DND-41 (cell line): ENCODE measurements at regions not wholly inside any gene's neighbourhood (a gene's known extent, or its start where the extent isn't known, plus 50 kb on each side); places are given as distances from the start of the nearest gene placed in this dataset.

Experiments
- ATAC-seq: fragments of 200-7000 bp; cut with Tn5 transposase; 3 replicates; pipeline ENCODE4 v1.9.1; 2021; ENCODE audit warnings: low read depth; ENCODE audit not compliant: insufficient read depth
- DNase-seq: peaks from one replicate; pipeline ENCODE4 v3.0.0-alpha.2; 2020
- H2AFZ ChIP-seq: 2 replicates; pipeline ENCODE4 v1.6.0; 2012; ENCODE audit warnings: low read depth, low read length
- H3K27ac ChIP-seq: 2 replicates; pipeline ENCODE4 v1.5.1; 2012; ENCODE audit warnings: low read length, inconsistent platforms
- H3K27me3 ChIP-seq: fragments of 200-600 bp; sonication (generic); 2 replicates; pipeline ENCODE4 v1.6.0; 2012; ENCODE audit warnings: low read length, mild to moderate bottlenecking, inconsistent platforms; ENCODE audit not compliant: insufficient read depth, poor library complexity
- H3K36me3 ChIP-seq: 2 replicates; pipeline ENCODE4 v1.5.1; 2012; ENCODE audit warnings: low read length, inconsistent platforms; ENCODE audit not compliant: insufficient read depth
- H3K4me1 ChIP-seq: 2 replicates; pipeline ENCODE4 v1.5.1; 2012; ENCODE audit warnings: mild to moderate bottlenecking, low read length; ENCODE audit not compliant: insufficient read depth
- H3K4me2 ChIP-seq: 2 replicates; pipeline ENCODE4 v1.6.0; 2012; ENCODE audit warnings: mild to moderate bottlenecking, moderate library complexity, low read length, inconsistent platforms; ENCODE audit not compliant: insufficient read depth
- H3K4me3 ChIP-seq, 2 experiments: fragments of 200-600 bp in 1 of 2; shearing (Covaris generic) in 1 of 2; 2 replicates each; pipeline ENCODE4 v1.5.1; 2012 to 2016; ENCODE audit warnings: inconsistent platforms in 2 of 2, low read length in 2 of 2, mild to moderate bottlenecking in 2 of 2, low read depth in 1 of 2, moderate library complexity in 1 of 2
- H3K79me2 ChIP-seq: 2 replicates; pipeline ENCODE4 v1.6.0; 2012; ENCODE audit warnings: low read length, inconsistent platforms; ENCODE audit not compliant: insufficient read depth
- H3K9ac ChIP-seq: 2 replicates; pipeline ENCODE4 v1.6.0; 2012; ENCODE audit warnings: low read depth, mild to moderate bottlenecking, inconsistent platforms, low read length, moderate library complexity
- H3K9me3 ChIP-seq: 2 replicates; pipeline ENCODE4 v1.5.1; 2012; ENCODE audit warnings: low read length, moderate library complexity, mild to moderate bottlenecking, inconsistent platforms; ENCODE audit not compliant: insufficient read depth, severe bottlenecking
- H4K20me1 ChIP-seq: 2 replicates; pipeline ENCODE4 v1.6.0; 2012; ENCODE audit warnings: low read length; ENCODE audit not compliant: insufficient read depth
- EZH2 ChIP-seq: IDR thresholded peaks from 3 replicates; pipeline ENCODE4 v1.6.1; 2012; ENCODE audit warnings: borderline replicate concordance, low read depth, mild to moderate bottlenecking, moderate library complexity, low read length, inconsistent platforms; ENCODE audit not compliant: severe bottlenecking
- TF ChIP-seq, protein P1 (sequence below): IDR thresholded peaks from 2 replicates; pipeline ENCODE4 v1.5.1; 2012; ENCODE audit warnings: borderline replicate concordance, low read length, moderate library complexity, mild to moderate bottlenecking; ENCODE audit not compliant: poor library complexity, severe bottlenecking; ENCODE audit errors: extremely low read depth

DNA sequence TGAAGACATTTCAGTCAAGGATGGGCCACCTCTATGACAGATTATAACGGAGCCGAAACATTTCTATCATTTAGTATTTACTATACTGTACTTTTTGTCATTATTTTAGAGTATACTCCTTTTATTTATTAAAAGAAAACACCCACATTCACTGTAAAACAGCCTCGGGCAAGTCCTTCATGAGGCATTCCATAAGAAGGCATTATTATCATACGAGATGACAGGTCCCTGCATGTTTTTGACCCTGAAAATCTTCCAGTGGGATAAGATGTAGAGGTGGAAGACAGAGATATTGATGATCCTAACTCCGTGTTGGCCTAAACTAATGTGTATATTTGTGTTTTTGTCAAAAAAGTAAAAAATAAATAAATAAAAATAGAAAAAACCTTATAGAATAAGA is 245.0 kb downstream of the MTX2 start:
- Histone ChIP-seq H3K27me3 (no peaks in the 10 kb centered on the region), H3K27ac (no peak overlapping the region), H3K79me2 (no peaks in the 10 kb centered on the region), H3K4me2 (no peak overlapping the region), H2AFZ (no peak overlapping the region), H3K4me1 (peaks cover 33% of the 10 kb centered on the region), H3K9me3 (no peaks in the 10 kb centered on the region), H3K9ac (no peak overlapping the region), H3K4me3 (no peak overlapping the region), H3K36me3 (no peaks in the 10 kb centered on the region), H4K20me1 (no peaks in the 10 kb centered on the region)
- no peak for DNase-seq
- ATAC-seq: no peak
- TF ChIP-seq EZH2: no peak
- TF ChIP-seq, protein P1, sequence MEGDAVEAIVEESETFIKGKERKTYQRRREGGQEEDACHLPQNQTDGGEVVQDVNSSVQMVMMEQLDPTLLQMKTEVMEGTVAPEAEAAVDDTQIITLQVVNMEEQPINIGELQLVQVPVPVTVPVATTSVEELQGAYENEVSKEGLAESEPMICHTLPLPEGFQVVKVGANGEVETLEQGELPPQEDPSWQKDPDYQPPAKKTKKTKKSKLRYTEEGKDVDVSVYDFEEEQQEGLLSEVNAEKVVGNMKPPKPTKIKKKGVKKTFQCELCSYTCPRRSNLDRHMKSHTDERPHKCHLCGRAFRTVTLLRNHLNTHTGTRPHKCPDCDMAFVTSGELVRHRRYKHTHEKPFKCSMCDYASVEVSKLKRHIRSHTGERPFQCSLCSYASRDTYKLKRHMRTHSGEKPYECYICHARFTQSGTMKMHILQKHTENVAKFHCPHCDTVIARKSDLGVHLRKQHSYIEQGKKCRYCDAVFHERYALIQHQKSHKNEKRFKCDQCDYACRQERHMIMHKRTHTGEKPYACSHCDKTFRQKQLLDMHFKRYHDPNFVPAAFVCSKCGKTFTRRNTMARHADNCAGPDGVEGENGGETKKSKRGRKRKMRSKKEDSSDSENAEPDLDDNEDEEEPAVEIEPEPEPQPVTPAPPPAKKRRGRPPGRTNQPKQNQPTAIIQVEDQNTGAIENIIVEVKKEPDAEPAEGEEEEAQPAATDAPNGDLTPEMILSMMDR: no peak

- H2AFZ ChIP-seq: no peak overlapping the region
- H3K27ac ChIP-seq: peak overlapping the region; percentile 47
- peak overlapping the region; percentile 16; the same call in 1 of the 2 replicates for H3K4me2 ChIP-seq
- H4K20me1 ChIP-seq: no peaks in the 10 kb centered on the region
- H3K79me2 ChIP-seq: no peaks in the 10 kb centered on the region
- no peaks in the 10 kb centered on the region for H3K9me3 ChIP-seq
- ATAC-seq (no peak), DNase-seq (no peak)
- H3K27me3 ChIP-seq: no peaks in the 10 kb centered on the region
- peaks cover 32% of the 10 kb centered on the region for H3K4me1 ChIP-seq
- H3K4me3 ChIP-seq: no peak overlapping the region
- H3K36me3 ChIP-seq: no peaks in the 10 kb centered on the region
- H3K9ac ChIP-seq: no peak overlapping the region
- TF ChIP-seq EZH2: no peak
- TF ChIP-seq, protein P1: no peak
Measured at GRCh38 chr2:176514805-176515500, 245.7 kb downstream of the MTX2 start.

DNA sequence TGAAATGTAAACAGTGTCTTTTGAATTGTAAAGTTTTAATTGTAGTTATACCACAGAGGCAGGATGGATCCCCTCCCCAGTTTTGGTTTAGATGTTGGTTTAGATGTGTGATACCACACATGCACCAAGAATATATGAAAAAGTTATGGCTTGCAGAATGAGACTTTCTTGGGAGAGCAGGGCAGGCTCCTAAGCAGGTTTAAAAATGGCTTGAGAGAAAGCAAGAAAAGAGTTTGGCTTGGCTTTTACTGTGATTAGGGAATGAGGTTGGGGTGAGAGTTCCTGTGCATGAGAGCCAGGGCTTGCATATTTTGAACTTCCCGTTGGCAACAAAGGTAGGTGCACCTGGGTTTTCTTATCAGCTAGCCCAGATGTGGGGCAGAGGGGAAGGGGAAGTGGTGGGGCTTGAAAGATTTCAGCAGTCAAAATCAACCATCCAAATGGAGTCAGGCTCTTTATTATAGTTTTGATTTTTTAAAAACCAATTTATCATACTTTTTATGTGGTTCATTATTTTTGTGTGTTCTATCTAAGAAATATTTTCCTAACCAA is 246.9 kb downstream of the MTX2 start:
- Histone ChIP-seq H3K9ac (no peak overlapping the region), H2AFZ (no peak overlapping the region), H3K27me3 (no peaks in the 10 kb centered on the region), H4K20me1 (no peaks in the 10 kb centered on the region), H3K4me1 (peaks cover 32% of the 10 kb centered on the region), H3K4me3 (no peak overlapping the region), H3K79me2 (no peaks in the 10 kb centered on the region), H3K36me3 (no peaks in the 10 kb centered on the region), H3K9me3 (no peaks in the 10 kb centered on the region), H3K27ac (peak overlapping the region; percentile 47), H3K4me2 (peak overlapping the region; percentile 19; the same call in 1 of the 2 replicates)
- DNase-seq (peak; percentile 66), ATAC-seq (peak; percentile 90)
- TF ChIP-seq, protein P1: no peak
- no peak for TF ChIP-seq EZH2
